PC-9 (cell line): ENCODE measurements at regions not wholly inside any gene's neighbourhood (a gene's known extent, or its start where the extent isn't known, plus 50 kb on each side); places are given as distances from the start of the nearest gene placed in this dataset.

Source experiments
- BruUV-seq: library from RNA; stranded (reverse); fragments of 400-500 nt; replicated peaks from 2 replicates; lab custom pipeline; 2021; lab: Mats Ljungman, UMichigan
- CTCF ChIA-PET: fragments of 300-600 bp; sonication (Branson Sonifier 250); formaldehyde crosslinking; loops from one replicate; lab custom pipeline; 2022; ENCODE audit warnings: antibody characterized with exemption; lab: Charles Lee
- POLR2A ChIA-PET: fragments of 300-600 bp; sonication (Branson Sonifier 250); formaldehyde crosslinking; loops from one replicate; lab custom pipeline; 2022; ENCODE audit warnings: antibody characterized with exemption; ENCODE audit not compliant: unreplicated experiment; lab: Charles Lee
- DNase-seq, 2 experiments: peaks; one replicate each; pipeline versions ENCODE4 v3.0.0 to v3.0.0-alpha.2; 2015 to 2022; ENCODE audit warnings: mixed read lengths in 1 of 2
- H2AFZ ChIP-seq: fragments of 200-600 bp; sonication (generic); 2 replicates; pipeline ENCODE4 v1.8.1; 2017; ENCODE audit warnings: antibody characterized with exemption
- H3F3A ChIP-seq: fragments of 200-600 bp; sonication (generic); 2 replicates; pipeline ENCODE4 v1.8.1; 2017; ENCODE audit warnings: antibody characterized with exemption, mild to moderate bottlenecking, low read depth; ENCODE audit not compliant: insufficient read depth
- H3K27ac ChIP-seq: fragments of 200-600 bp; sonication (generic); 2 replicates; pipeline ENCODE4 v1.6.1; 2016; ENCODE audit warnings: mixed run types
- H3K27me3 ChIP-seq: fragments of 200-600 bp; sonication (generic); 2 replicates; pipeline ENCODE4 v1.6.1; 2016; ENCODE audit warnings: low read depth, mixed run types; ENCODE audit not compliant: insufficient read depth
- H3K36me3 ChIP-seq: fragments of 200-600 bp; sonication (generic); 2 replicates; pipeline ENCODE4 v1.6.1; 2016; ENCODE audit warnings: low read depth, mixed run types
- H3K4me1 ChIP-seq: fragments of 200-600 bp; sonication (generic); replicated peaks from 2 replicates; pipeline ENCODE4 v1.6.1; 2016; ENCODE audit warnings: mixed run types; ENCODE audit not compliant: insufficient read depth
- H3K4me2 ChIP-seq: fragments of 200-600 bp; sonication (generic); 2 replicates; pipeline ENCODE4 v1.6.1; 2017; ENCODE audit warnings: mixed run types
- H3K4me3 ChIP-seq: fragments of 200-600 bp; sonication (generic); 2 replicates; pipeline ENCODE4 v1.6.1; 2016; ENCODE audit warnings: mixed run types
- H3K79me2 ChIP-seq: fragments of 200-600 bp; sonication (generic); 2 replicates; pipeline ENCODE4 v1.6.1; 2017; ENCODE audit warnings: low read depth, mixed run types
- H3K9me2 ChIP-seq: fragments of 200-600 bp; sonication (generic); 2 replicates; pipeline ENCODE4 v1.8.1; 2017; ENCODE audit warnings: mild to moderate bottlenecking; ENCODE audit not compliant: insufficient read depth
- H3K9me3 ChIP-seq: fragments of 200-600 bp; sonication (generic); 2 replicates; pipeline ENCODE4 v1.8.1; 2016; ENCODE audit warnings: low read depth; ENCODE audit not compliant: insufficient read depth
- H4K20me1 ChIP-seq: fragments of 200-600 bp; sonication (generic); 2 replicates; pipeline ENCODE4 v1.8.1; 2017; ENCODE audit not compliant: insufficient read depth
- EZH2 ChIP-seq: fragments of 200-600 bp; sonication (generic); IDR thresholded peaks from 2 replicates; pipeline ENCODE4 v1.8.0; 2017; ENCODE audit warnings: antibody characterized with exemption, low read depth
- intact Hi-C: fragments of 100-400 bp; cut with micrococcal nuclease; formaldehyde crosslinking; loops from one replicate; pipeline ENCODE4 v1.10.0; 2022; ENCODE audit not compliant: unreplicated experiment
- TF ChIP-seq, protein P1 (sequence below): fragments of 200-600 bp; sonication (generic); conservative IDR thresholded peaks from 2 replicates; pipeline ENCODE4 v1.6.1; 2017; ENCODE audit warnings: mixed run types, antibody characterized with exemption, mild to moderate bottlenecking, moderate library complexity

DNA sequence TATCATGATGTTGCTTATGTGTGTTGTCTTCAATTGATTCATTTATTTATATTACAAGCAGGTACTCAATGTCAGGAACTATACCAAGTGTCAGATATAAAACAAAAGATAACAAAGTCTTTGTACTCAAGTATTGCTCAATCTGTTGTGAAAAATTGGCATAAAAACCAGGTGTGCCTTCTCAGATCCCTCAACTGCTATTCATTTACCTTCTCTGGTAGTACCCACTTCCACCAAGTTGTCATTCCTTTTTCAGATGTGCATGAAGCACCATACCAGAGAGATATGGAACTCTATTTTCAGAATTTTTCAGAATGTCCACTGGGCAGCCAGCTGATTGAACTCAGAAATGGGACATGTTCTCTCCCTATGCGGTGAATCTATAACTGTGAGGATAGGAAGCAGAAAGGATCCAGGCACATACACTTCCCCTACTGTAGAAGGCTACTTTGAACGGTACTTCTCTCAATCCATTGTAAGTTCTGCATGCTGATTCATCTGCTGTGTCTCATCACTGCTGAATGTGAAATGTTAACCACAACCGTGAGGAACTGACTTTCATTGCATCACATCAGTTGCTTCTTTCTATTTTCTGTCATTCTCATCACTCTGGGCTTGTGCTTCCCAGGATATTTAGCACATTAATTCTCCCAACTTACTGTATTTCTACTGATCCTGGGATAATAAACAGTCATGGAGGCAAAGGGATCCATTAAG, 1621.3 kb downstream of the SUCLG1 start:
- intact Hi-C loops, result no loop called here
- H3K9me3 ChIP-seq, result no peaks in the 10 kb centered on the region
- H3K4me2 ChIP-seq, result no peak overlapping the region
- ChIA-PET POLR2A (no interaction called here), CTCF (no interaction called here)
- H3K27me3 ChIP-seq, result no peaks in the 10 kb centered on the region
- H4K20me1 ChIP-seq, result no peaks in the 10 kb centered on the region
- H3K79me2 ChIP-seq, result no peaks in the 10 kb centered on the region
- no peak for TF ChIP-seq EZH2
- TF ChIP-seq, protein P1, sequence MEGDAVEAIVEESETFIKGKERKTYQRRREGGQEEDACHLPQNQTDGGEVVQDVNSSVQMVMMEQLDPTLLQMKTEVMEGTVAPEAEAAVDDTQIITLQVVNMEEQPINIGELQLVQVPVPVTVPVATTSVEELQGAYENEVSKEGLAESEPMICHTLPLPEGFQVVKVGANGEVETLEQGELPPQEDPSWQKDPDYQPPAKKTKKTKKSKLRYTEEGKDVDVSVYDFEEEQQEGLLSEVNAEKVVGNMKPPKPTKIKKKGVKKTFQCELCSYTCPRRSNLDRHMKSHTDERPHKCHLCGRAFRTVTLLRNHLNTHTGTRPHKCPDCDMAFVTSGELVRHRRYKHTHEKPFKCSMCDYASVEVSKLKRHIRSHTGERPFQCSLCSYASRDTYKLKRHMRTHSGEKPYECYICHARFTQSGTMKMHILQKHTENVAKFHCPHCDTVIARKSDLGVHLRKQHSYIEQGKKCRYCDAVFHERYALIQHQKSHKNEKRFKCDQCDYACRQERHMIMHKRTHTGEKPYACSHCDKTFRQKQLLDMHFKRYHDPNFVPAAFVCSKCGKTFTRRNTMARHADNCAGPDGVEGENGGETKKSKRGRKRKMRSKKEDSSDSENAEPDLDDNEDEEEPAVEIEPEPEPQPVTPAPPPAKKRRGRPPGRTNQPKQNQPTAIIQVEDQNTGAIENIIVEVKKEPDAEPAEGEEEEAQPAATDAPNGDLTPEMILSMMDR, result no peak
- no peaks in the 10 kb centered on the region for H3K9me2 ChIP-seq
- H3K36me3 ChIP-seq, result no peaks in the 10 kb centered on the region
- no TSS peak for BruUV-seq
- H3K27ac ChIP-seq, result no peak overlapping the region
- no peak for DNase-seq
- no peaks in the 10 kb centered on the region for H3K4me1 ChIP-seq
- no peak overlapping the region for H2AFZ ChIP-seq
- H3F3A ChIP-seq, result no peaks in the 10 kb centered on the region
- no peak overlapping the region for H3K4me3 ChIP-seq

DNA sequence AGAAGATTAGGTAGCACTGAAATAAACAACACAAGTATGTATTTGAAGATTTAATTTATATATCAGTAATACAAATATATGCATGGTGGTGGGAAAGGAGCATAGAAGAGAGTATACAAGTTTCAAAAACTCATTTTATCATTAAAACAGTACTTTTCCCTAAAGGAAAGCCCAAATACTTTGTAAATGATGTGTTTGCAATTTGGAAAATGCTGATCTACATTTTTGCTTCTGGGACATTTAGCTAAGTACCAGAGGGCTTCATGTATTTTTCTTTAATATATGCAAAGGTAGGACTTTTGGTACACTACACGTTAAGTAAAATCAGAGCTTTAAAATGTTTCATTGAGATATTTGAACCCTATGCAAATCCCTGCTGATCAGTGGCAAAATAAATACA, 1624.2 kb downstream of the SUCLG1 start:
- no peaks in the 10 kb centered on the region for H3K27me3 ChIP-seq
- no peaks in the 10 kb centered on the region for H3K9me3 ChIP-seq
- intact Hi-C loops, result no loop called here
- POLR2A ChIA-PET, result interaction anchor here (0.6 kb wide), 1 partner anchor 1550 kb away, joined by 3 read pairs; no protein-coding TSS in a partner anchor
- no peaks in the 10 kb centered on the region for H3K36me3 ChIP-seq
- no peaks in the 10 kb centered on the region for H3K79me2 ChIP-seq
- H3K4me1 ChIP-seq, result no peaks in the 10 kb centered on the region
- no peak overlapping the region for H3K27ac ChIP-seq
- no peak overlapping the region for H2AFZ ChIP-seq
- CTCF ChIA-PET, result no interaction called here
- no peak overlapping the region for H3K4me3 ChIP-seq
- no peaks in the 10 kb centered on the region for H3F3A ChIP-seq
- no peak overlapping the region for H3K4me2 ChIP-seq
- no peak for TF ChIP-seq EZH2
- TF ChIP-seq, protein P1, result no peak
- DNase-seq, result no peak
- H3K9me2 ChIP-seq, result no peaks in the 10 kb centered on the region
- no peaks in the 10 kb centered on the region for H4K20me1 ChIP-seq
- BruUV-seq, result no TSS peak

DNA sequence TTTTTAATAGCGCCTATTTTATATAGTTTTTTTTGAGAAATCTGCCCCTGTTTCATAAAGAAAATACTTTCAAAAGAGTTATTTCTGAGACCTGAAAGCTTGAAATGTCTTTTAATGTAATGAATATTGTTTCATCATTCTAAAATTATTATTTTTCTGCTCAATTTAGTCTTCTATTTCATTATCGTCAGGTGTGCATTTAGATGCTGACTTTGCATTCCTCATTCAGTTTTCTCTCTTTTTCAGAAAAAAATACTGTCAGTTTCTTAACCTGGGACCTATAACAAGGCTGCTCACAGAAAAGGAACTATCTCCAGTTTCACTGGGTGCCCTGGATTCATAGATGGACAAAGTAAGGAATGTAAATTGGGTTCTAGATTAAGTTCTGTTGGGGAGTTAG, 1631.7 kb downstream of the SUCLG1 start:
- H3K4me1 ChIP-seq, result no peaks in the 10 kb centered on the region
- no peak overlapping the region for H3K4me3 ChIP-seq
- H2AFZ ChIP-seq, result no peak overlapping the region
- no peak overlapping the region for H3K4me2 ChIP-seq
- no peaks in the 10 kb centered on the region for H3K79me2 ChIP-seq
- no peaks in the 10 kb centered on the region; the same call in 1 of the 2 replicates for H3K9me2 ChIP-seq
- no peaks in the 10 kb centered on the region for H3K9me3 ChIP-seq
- DNase-seq, result no peak
- H3F3A ChIP-seq, result no peaks in the 10 kb centered on the region
- ChIA-PET CTCF (no interaction called here), POLR2A (no interaction called here)
- no TSS peak for BruUV-seq
- TF ChIP-seq EZH2, result no peak
- TF ChIP-seq, protein P1, result no peak
- no peaks in the 10 kb centered on the region for H4K20me1 ChIP-seq
- peaks cover 4% of the 10 kb centered on the region; the same call in 1 of the 2 replicates for H3K27me3 ChIP-seq
- intact Hi-C loops, result no loop called here
- no peaks in the 10 kb centered on the region for H3K36me3 ChIP-seq
- H3K27ac ChIP-seq, result no peak overlapping the region
